ENCODE measurements at regions not wholly inside any gene's neighbourhood (a gene's known extent, or its start where the extent isn't known, plus 50 kb on each side); places are given as distances from the start of the nearest gene placed in this dataset.

- DNase-seq (ENCODE audit: low read depth in 2 of 2): no peak
These were observed 713.1 kb downstream of the DNAJB9 start for GRCh38 chr7:109282726-109283125.

- DNase-seq (ENCODE audit: low read depth in 2 of 2): no peak
These were observed 715.3 kb downstream of the DNAJB9 start for GRCh38 chr7:109284943-109285342.

GRCh38 chr7:109295158-109295557 is 725.5 kb downstream of the DNAJB9 start:
- DNase-seq (ENCODE audit: low read depth in 2 of 2): no peak

GRCh38 chr7:109308816-109309215 is 739.1 kb downstream of the DNAJB9 start:
- no peak for DNase-seq (ENCODE audit: low read depth in 2 of 2)

DNA sequence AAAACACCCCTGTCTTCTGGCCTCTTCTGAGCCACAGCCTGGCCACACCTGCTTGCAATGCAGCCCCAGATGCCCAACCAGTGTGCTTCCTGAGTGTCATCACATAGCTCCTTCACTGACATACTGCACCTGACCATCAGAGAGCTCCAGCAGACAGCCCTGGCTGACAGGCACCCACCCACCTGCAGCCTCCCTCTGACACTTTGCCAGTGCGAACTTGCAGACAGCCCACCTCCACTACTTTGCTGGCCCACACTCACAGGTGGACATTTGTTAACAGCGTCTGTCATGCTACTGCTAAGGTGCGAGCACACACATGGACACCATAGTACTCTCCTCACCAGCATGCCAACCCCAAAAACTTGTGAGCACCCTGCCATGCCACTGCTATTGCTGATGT is 740.1 kb downstream of the DNAJB9 start:
- no peak for DNase-seq (ENCODE audit: low read depth in 2 of 2)

DNA sequence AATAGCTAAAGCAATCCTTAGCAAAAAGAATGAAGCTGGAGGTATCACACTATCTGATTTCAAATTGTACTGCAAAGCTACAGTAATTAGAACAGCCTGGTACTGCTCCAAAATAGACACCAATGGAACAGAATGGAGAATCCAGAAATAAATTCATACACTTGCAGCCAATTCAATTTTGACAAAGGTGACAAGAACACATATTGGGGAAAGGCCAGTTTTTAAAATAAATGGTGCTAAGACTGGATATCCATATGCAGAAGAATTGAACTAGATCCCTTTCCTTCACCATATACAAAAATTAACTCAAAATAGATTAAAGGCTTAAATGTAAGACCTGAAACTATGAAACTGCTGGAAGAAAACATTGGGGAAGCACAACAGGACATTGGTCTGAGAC is 748.5 kb downstream of the DNAJB9 start:
- DNase-seq (ENCODE audit: low read depth in 2 of 2): no peak

- DNase-seq (ENCODE audit: low read depth in 2 of 2): no peak
These were observed 753.2 kb downstream of the DNAJB9 start for GRCh38 chr7:109322833-109323232.

- DNase-seq (ENCODE audit: low read depth in 2 of 2): no peak
These were observed 761.7 kb downstream of the DNAJB9 start for GRCh38 chr7:109331423-109331822.

- DNase-seq (ENCODE audit: low read depth in 2 of 2): no peak
These were observed 766.3 kb downstream of the DNAJB9 start for GRCh38 chr7:109335951-109336350.

- DNase-seq (ENCODE audit: low read depth in 2 of 2): no peak
These were observed 766.9 kb downstream of the DNAJB9 start for GRCh38 chr7:109336531-109336930.

- no peak for DNase-seq (ENCODE audit: low read depth in 2 of 2)
These were observed 774.0 kb downstream of the DNAJB9 start for GRCh38 chr7:109343678-109344077.

DNA sequence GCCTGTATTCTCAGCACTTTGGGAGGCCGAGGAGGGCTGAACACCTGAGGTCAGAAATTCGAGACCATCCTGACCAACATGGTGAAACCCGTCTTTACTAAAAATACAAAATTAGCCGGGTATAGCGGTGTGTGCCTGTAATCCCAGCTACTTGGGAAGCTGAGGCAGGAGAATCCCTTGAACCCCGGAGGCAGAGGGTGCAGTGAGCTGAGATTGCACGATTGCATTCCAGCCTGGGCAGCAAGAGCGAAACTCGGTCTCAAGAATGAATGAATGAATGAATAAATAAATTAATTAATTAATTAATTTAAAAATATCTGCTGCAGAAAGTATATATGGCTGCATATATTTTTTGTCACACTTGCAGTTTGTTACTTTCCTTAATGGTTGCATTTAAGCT is 781.8 kb downstream of the DNAJB9 start:
- no peak for DNase-seq (ENCODE audit: low read depth in 2 of 2)

DNA sequence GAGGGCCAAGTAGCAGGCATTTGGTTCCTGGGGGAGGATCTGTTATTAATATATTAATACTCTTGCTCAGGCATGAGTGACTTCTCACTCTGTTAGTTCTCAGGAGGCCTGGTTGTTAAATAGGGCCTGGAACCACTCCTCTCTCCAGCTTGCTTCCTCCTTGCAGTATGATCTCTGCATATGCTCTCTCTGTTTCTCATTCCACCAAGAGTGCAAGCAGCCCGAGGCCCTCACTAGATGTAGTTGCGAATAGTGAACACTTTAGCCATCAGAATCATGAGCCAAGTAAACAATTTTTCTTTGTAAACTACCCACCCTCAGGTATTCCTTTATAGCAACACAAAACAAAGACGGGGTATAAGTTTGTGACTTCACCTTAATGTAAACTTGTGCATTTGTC is 784.3 kb downstream of the DNAJB9 start:
- DNase-seq (ENCODE audit: low read depth in 2 of 2): no peak

DNA sequence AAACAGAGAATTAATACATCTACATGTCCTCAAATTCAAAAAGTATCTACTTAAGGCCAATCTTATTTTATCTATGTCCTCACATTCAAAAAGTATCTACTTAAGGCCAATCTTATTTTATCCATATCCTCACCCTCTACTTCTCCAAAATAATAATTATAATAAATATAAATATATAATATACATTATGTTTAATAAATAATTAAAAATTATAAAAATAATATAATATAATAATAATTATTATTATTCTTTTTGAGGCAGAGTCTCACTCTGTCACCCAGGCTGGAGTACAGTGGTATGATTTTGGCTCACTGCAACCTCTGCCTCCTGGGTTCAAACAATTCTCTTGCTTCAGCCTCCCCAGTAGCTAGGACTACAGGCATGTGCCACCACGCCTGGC is 784.9 kb downstream of the DNAJB9 start:
- no peak for DNase-seq (ENCODE audit: low read depth in 2 of 2)

GRCh38 chr7:109375823-109376222 is 806.1 kb downstream of the DNAJB9 start:
- DNase-seq (ENCODE audit: low read depth in 2 of 2): no peak

GRCh38 chr7:109376576-109376975 is 806.9 kb downstream of the DNAJB9 start:
- no peak for DNase-seq (ENCODE audit: low read depth in 2 of 2)

- no peak for DNase-seq (ENCODE audit: low read depth in 2 of 2)
These were observed 807.6 kb downstream of the DNAJB9 start for GRCh38 chr7:109377076-109377884.

DNA sequence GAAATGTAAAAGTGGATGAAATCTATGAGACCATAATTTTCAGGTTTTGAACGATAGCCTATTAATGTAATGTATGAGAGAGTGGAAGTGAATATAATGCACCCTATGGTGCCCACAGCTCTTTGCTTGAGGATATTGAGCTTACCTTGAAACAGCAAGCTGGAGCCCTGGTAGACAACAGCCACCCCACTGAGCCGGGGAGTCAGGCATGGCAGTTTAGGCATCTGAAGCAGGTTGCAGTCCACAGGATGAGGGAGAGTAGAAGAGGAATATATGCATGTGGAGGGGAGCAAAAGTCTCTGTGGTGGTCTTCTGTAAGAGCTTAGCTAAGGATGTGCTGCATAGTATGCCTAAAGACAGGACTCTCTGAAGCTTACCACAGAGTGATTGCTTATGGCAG is 817.3 kb downstream of the DNAJB9 start:
- no peak for DNase-seq (ENCODE audit: low read depth in 2 of 2)

DNA sequence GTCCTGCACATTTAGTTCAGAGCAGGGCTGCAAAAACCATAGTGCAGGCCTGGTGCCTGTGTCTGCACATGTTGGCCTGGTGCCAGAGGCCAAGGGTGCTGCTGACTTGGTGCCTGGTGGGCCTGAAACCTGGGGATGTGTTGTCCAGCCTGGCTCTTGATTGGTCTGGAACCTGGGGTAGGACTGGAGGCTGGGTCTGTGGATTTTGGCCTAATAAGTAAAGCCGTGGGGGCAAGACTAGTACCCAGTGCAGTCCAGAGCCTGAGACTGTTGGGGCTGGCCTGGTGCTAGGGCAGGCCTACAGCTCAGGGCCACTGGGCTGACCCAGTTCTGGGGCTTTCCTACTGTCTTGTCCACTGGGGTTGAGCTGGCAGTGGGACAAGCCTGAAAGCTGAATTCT is 817.9 kb downstream of the DNAJB9 start:
- DNase-seq (ENCODE audit: low read depth in 2 of 2): no peak

GRCh38 chr7:109391240-109391639 is 821.6 kb downstream of the DNAJB9 start:
- no peak for DNase-seq (ENCODE audit: low read depth in 2 of 2)

DNA sequence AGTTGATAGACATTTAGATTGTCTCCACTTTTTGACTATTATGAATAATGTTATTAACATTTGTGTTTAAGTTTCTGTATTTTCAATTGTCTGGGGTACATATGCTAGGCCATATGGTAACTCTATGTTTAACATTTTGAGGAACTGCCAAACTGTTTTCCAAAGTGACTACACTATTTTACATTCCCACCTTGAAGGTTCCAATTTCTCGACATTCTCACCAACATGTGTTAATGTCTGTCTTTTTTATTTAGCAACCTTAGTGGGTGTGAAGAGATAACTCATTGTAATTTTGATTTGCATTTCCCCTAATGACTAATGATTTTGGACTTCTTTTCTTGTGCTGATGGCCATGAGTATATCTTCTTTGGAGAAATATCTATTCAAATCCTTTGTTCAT is 832.4 kb downstream of the DNAJB9 start:
- DNase-seq (ENCODE audit: low read depth in 2 of 2): no peak

DNA sequence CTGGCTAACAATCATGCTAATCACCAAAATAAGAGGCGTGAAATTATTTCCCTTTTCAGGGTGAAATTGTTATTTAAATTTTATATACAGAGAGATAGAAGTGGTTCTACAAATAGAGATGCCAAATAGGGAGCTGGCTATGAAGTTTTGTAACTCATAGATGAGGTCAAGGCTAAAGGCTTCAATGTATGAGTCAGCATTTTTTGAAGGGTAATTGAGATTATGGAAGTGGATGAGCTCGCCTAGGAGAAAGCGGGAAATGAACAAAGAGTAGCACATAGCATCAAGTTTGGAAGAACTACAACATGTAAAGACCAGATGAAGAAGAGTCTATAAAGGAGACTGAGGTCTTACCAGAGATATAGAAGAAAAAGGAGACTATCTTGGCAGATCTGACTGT is 838.1 kb downstream of the DNAJB9 start:
- DNase-seq (ENCODE audit: low read depth in 2 of 2): no peak

DNA sequence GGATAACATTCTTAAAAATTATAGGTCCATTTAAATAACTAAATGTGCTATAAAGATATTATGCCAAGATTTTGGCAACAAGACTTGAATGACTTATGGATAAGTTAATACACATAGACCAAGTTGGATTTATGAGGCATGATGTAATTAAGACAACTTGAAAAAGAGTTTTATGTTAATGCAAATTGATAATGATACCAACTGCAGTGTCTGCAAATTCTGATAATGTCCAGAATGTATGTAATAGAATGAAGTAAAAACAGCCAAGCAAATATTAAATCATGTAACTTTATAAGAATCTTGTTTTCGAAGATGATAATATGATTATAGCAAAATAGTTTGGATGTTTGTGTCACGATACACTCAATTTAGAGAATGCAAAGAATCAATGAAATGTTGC is 868.3 kb downstream of the DNAJB9 start:
- no peak for DNase-seq (ENCODE audit: low read depth in 2 of 2)

- DNase-seq (ENCODE audit: low read depth in 2 of 2): no peak
These were observed 880.1 kb downstream of the DNAJB9 start for GRCh38 chr7:109449760-109450159.
